GM12891 (cell line): ENCODE measurements at regions not wholly inside any gene's neighbourhood (a gene's known extent, or its start where the extent isn't known, plus 50 kb on each side); places are given as distances from the start of the nearest gene placed in this dataset.

ENCODE experiments used
- PAX5 ChIP-seq: IDR thresholded peaks from 2 replicates; pipeline ENCODE4 v1.6.1; 2011; ENCODE audit warnings: low read length, moderate library complexity, mild to moderate bottlenecking; ENCODE audit not compliant: insufficient read depth, severe bottlenecking
- POLR2A ChIP-seq: IDR thresholded peaks from 2 replicates; pipeline ENCODE4 v1.6.1; 2011; ENCODE audit warnings: low read depth, low read length, control low read depth
- POLR2AphosphoS5 ChIP-seq: IDR thresholded peaks from 2 replicates; pipeline ENCODE4 v1.6.1; 2011; ENCODE audit warnings: low read depth, low read length, control low read depth
- POU2F2 ChIP-seq: IDR thresholded peaks from 2 replicates; pipeline ENCODE4 v1.6.1; 2011; ENCODE audit warnings: low read depth, mild to moderate bottlenecking, control low read depth, low read length, moderate library complexity
- SPI1 ChIP-seq: IDR thresholded peaks from 2 replicates; pipeline ENCODE4 v1.6.1; 2011; ENCODE audit warnings: low read depth, low read length, control low read depth
- TAF1 ChIP-seq: IDR thresholded peaks from 2 replicates; pipeline ENCODE4 v1.6.1; 2011; ENCODE audit warnings: low read depth, low read length, control low read depth

GRCh38 chr3:19668163-19668562 is 265.9 kb downstream of the EFHB start:
- no peak for TF ChIP-seq POLR2AphosphoS5
- no peak for TF ChIP-seq SPI1
- TF ChIP-seq POLR2A, result no peak
- no peak for TF ChIP-seq TAF1
- TF ChIP-seq PAX5, result no peak
- TF ChIP-seq POU2F2, result no peak
